NCI-H146 treated with DMSO at 0.1 percent for 48 hours (cell line): ENCODE measurements at regions not wholly inside any gene's neighbourhood (a gene's known extent, or its start where the extent isn't known, plus 50 kb on each side); places are given as distances from the start of the nearest gene placed in this dataset.
A peak's percentile ranks its signal among the peaks of the same experiment; 100 is the strongest.

Source experiments
- DNase-seq: peaks from one replicate; lab custom pipeline; 2025; ENCODE audit not compliant: unreplicated experiment; lab: John Stamatoyannopoulos, UW

DNA sequence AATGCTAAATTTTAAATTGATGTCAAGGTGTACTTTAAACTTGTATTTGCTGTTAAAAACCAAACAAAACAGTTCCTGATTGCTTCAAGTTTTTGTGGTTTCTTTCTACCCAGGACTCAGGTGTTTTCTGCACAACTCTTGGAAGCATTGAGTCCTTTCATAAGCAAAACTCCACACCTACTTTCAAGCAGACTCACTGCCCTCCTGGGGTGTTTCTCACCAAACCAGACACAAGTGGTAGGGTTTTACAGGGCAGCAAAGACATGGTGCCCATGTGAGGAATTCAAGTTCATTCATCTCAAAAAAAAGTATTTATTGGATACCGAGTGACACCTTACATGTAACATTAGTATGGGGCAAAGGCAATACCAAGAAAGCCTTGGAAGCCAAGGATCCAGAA lies 146.7 kb upstream of the BNIP2 start:
- no peak for DNase-seq

DNA sequence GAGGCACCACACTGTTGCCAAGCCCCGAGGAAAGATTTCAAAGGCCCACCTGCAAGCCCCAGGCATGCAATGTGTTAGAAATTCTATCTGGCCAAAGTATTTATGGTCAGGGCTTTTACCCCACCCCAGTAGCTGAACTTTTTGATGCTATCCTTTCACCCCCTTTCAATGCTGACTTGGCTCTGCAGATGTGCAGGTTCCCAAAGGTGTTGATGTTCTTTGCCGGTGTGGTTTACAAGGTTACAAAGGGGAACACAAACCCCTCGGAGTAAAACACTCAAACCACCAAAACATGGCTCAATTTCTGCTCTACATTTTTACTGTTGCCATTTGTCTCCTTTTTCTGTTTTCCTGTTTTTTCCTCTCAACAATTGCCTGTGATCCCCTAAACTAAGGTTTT lies 145.4 kb upstream of the BNIP2 start:
- no peak for DNase-seq

DNA sequence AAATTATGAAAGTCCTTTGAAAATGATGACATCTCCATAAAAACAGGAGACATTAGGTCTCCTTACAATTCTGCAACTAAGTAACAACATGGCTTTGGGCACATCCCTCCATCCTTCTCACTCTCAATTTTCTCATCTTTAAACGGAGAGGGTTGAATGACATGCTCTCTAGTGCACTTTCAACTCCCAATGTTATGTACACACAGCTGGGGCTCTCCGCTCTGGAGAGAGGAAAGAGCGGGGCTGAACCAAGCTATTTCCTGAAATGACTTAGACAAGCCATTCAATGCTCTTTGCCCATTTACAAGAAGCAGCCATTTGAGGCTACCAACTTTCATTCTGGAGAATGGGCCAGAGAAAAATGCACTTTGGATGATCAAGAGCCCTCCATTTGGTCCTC lies 144.2 kb upstream of the BNIP2 start:
- peak; percentile 43 for DNase-seq

- DNase-seq, result no peak
These were observed 141.8 kb upstream of the BNIP2 start for GRCh38 chr15:59830873-59831272.

DNA sequence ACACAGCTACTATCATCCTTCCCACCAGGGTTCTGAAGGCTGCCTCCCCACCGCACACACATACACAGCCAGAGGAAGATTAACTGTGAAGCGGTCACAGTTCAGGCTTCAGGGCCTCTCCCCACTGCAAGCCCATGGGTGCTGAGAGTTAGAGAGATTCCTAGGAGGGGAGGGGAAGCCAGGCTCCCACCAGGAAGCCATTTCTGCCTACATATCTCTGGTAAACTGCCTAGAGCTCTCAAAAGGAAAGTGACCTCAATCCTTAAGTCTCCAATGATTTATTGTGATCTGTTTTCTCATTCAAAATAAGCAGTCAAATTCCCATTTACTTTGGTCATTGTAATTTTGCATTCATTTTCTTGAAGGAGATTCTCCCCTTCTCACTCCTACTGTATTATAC lies 141.0 kb upstream of the BNIP2 start:
- no peak for DNase-seq

DNA sequence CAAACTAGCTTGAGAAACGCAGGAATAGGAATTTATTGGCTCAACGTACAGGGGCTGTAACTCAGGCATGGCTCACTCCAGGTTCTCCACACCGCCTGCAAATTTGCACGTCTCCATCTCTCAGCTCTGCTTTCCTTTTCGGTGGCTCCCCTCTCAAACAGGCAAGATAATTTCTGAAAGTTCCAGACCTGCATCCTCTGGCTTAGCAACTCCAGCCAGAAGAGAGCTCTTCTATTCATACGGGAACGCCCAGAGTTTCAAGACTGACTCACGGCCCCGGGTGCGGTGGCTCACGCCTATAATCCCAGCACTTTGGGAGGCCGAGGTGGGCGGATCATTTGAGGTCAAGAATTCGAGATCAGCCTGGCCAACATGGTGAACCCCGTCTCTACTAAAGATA lies 139.7 kb upstream of the BNIP2 start:
- DNase-seq, result no peak

DNA sequence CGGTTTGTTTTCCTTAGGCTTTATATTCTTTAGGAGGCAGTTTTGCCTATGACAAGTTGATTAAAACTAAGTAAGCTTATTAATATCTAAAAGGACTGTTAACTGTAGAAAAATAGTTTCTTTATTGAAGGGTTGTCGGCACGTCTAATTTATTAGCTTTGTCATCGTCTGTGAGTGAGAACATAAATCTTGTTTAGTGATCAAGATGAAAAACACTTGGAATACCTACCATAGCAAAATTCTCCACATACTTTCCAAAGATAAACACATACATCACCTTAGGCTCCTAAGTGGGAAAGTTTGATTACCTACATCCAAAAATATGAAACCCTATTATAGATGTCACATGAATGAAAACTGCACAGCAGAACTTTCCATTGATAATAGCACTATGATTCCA lies 139.1 kb upstream of the BNIP2 start:
- DNase-seq, result no peak

- no peak for DNase-seq
These were observed 136.8 kb upstream of the BNIP2 start for GRCh38 chr15:59825901-59826300.

- DNase-seq, result no peak
These were observed 132.2 kb upstream of the BNIP2 start for GRCh38 chr15:59821286-59821685.

DNA sequence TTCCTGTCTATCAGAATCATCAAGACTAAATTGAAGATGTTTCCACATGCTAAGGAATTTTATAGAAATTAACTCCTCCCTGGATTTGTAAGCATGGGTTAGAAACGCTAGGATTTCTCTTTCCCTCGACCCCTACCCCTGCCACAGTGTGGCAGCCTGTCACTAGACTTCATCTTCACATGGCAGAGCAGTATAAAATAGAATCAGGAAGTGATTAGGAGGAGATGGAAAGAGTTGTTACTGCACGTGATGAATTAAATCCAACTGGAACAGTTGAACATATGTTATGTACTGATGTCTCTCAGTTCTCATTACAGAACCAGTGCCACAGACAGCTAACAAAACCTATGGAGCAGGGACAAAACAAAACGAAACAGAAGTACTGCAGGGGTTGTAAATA lies 130.0 kb upstream of the BNIP2 start:
- peak; percentile 28 for DNase-seq

GRCh38 chr15:59818336-59818735 lies 129.2 kb upstream of the BNIP2 start:
- DNase-seq, result no peak

- DNase-seq, result no peak
These were observed 128.7 kb upstream of the BNIP2 start for GRCh38 chr15:59817834-59818233.

DNA sequence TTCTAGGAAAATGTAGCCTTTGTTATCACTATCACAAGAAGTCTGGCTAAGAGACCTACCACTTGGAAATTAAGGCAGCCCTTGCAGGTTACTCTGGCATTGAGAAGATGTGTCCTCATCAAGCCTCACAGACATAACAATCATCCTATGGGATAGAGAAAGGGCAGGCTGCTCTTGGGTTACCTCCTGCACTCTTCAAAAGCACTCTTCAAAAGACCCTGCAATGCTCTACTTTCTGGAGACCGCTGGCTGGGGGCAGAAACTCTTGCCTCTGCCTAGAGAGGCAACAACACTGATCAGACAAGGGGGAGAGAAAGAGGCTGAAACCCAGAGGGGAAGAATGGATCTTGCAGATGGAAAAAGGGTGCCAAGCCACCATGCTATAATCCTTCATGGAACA lies 127.9 kb upstream of the BNIP2 start:
- DNase-seq, result no peak

- no peak for DNase-seq
These were observed 125.3 kb upstream of the BNIP2 start for GRCh38 chr15:59814409-59814808.

- DNase-seq, result no peak
These were observed 123.8 kb upstream of the BNIP2 start for GRCh38 chr15:59812889-59813288.

DNA sequence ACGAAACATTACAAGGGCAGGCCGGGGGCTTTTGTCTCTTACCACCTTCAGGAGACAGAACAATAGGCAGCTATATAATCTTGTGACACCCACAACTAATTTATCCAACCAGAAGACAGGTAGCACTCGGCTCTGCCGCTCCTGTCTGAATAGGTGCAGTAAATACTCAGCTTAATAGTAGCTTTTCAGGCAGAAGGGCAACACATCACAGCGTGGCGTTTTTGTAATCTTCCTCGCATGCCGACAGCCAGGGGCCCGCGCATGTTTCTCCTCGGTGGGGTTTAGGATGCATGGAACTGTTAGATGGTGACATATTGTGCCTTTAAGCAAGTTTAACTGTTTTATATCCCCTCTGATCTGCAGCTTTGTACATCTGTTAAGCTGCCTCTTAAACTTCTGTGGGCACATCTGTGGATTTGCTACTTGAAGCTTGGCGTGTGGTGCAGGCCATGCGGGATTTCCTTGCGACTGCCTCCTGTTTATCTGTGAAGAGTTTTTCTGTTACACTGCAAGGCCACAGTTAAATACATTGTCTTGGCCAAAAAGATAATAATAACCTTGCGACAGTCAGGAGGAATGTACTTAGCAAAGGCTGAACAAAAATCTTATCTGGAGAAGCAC lies 123.2 kb upstream of the BNIP2 start:
- peak; percentile 45 for DNase-seq

DNA sequence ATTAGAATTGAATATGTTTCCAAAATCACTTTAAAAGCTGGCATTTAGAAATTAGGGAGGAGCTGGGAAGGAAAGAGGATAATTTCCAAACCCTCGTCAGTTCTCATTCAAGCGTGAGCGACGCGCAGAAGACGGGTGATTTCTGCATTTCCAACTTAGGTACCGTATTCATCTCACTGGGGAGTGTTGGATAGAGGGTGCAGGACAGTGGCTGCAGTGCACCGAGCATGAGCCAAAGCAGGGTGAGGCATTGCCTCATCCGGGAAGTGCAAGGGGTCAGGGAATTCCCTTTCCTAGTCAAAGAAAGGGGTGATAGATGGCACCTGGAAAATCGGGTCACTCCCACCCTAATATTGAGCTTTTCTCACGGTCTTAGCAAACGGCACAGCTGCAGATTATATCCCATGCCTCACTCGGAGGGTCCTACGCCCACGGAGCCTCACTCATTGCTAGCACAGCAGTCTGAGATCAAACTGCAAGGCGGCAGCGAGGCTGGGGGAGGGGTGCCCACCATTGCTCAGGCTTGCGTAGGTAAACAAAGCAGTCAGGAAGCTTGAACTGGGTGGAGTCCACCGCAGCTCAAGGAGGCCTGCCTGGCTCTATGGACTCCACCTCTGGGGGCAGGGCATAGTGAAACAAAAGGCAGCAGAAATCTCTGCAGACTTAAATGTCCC lies 114.3 kb upstream of the BNIP2 start:
- DNase-seq, result peak; percentile 8

- DNase-seq, result no peak
These were observed 112.5 kb upstream of the BNIP2 start for GRCh38 chr15:59801649-59802048.

GRCh38 chr15:59798605-59798917 lies 109.4 kb upstream of the BNIP2 start:
- no peak for DNase-seq

DNA sequence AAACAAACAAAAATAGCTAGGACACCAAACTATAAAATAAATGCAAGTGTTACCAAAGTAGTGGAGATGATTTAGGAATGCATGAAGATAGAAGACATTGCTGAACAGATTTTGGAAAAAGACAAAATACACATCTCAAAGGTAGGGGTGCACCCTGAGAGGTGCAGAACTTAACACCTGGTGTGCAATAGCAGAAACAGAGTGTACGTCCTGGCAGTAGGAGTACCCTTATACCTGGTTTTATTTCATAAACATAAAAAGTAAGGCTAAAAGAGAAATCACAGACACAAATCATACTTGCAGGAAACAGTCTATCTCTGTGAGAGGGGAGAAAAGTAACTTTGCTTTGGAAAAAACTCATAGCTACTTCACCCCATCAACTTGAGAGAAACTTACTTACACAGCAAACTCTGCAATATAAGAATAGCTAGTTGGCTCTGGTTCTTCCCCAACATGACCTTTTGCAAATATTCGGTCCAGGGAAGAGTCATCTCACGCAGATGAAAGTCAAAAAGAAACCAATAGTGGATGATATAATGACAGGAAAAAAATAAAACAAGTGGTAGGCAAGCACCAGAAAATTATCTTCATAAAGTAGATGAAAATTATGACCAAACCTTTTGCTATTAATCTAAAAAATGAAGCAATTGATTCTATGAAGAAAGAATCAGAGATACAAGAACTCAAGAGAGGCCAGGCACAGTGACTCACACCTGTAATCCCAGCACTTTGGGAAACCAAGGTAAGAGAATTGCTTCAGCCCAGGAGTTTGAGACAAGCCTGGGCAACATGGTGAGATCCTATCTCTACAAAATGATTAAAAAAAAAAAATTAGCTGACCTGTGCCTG lies 108.9 kb upstream of the BNIP2 start:
- no peak for DNase-seq

DNA sequence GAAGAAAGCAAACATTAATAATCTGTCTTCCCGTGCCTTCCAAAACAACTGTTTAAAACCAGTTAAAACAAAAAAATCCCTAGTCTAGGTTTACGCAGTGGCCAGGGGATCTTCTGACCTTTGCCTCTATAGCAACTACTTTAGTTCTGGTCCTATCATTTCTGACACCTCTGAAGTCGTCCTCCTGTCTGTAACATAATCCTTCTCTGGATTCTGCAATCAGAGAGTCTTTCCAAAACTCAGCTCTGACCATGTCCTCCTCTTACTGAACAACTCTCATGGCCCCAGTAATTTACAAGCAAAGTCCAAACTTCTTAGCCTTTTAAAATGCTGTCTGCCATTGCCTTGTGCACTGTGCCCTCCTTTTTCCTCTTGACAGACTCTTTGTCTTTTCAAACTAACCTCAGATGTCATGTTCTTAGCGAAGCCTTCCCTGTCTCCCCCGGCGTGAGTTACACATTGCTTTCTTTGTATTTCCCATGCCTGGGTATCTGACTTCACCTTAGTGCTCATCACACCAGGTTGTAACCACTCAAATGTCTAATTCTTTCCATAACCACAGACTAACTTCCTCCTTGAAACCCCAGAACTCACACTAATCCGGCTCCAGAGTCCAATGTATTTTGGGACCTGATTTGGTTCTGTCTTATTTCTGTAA lies 105.2 kb upstream of the BNIP2 start:
- DNase-seq, result no peak

- DNase-seq, result no peak
These were observed 103.2 kb upstream of the BNIP2 start for GRCh38 chr15:59792359-59792758.
